ENCODE measurements at regions not wholly inside any gene's neighbourhood (a gene's known extent, or its start where the extent isn't known, plus 50 kb on each side); places are given as distances from the start of the nearest gene placed in this dataset.

DNA sequence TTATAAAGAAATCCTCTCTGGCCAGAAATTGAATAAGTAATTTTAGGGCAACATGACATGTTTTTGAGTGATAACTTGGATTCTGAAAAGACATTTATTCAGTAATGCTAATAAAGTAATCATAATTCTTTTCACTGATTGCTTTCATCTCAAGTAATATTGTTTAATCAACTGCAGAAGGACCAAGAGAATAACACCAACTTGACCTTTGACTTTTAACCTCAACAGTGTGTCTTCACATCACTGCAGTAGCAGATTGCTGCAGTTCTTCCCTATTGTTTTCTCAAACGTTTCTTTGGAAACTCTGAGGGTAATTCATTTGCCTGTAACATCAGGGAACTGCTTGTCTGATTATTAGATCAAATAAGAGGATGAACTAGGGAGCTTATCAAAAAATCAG is 104.9 kb upstream of the UPP2 start:
- FAIRE-seq (no peak), DNase-seq (ENCODE audit: low read depth in 1 of 2, low spot score in 2 of 2) (no peak)
- H3K56ac ChIP-seq (replicated peaks; ENCODE audit: insufficient read length, low read depth, low read length) = no peak overlapping the region
- no peak overlapping the region for H3K9ac ChIP-seq (replicated peaks in 1 of 4; ENCODE audit: extremely low read depth in 1 of 4, low read depth in 3 of 4, low read length in 3 of 4)
- no peaks in the 10 kb centered on the region for H3K79me2 ChIP-seq (ENCODE audit: control insufficient read depth in 1 of 2, insufficient read depth in 2 of 2, low read length in 2 of 2)
- H2BK12ac ChIP-seq (ENCODE audit: low read depth, low read length) = no peak overlapping the region
- no peaks in the 10 kb centered on the region for H3K79me1 ChIP-seq (ENCODE audit: low read depth, low read length)
- H3K23ac ChIP-seq (ENCODE audit: insufficient read length) = no peak overlapping the region
- no peaks in the 10 kb centered on the region for H3K36me3 ChIP-seq (ENCODE audit: control insufficient read depth in 2 of 4, insufficient read depth in 4 of 4, low read length in 3 of 4)
- H2BK120ac ChIP-seq (replicated peaks; ENCODE audit: low read depth, low read length) = no peak overlapping the region
- H3K27me3 ChIP-seq (replicated peaks in 1 of 4; ENCODE audit: control insufficient read depth in 3 of 4, extremely low read depth in 1 of 4, insufficient read depth in 3 of 4, low read length in 3 of 4) = peaks cover 0 to 1% (median 0%) of the 10 kb centered on the region in 4 experiments; a peak in 2 of 7 replicates
- no peak overlapping the region for H3K18ac ChIP-seq (ENCODE audit: extremely low read depth, low read length)
- no peak overlapping the region for H4K91ac ChIP-seq (replicated peaks; ENCODE audit: insufficient read length, low read length)
- H2BK15ac ChIP-seq (ENCODE audit: low read length) = no peak overlapping the region
- no peak overlapping the region for H2BK20ac ChIP-seq (ENCODE audit: low read length)
- H3K14ac ChIP-seq (ENCODE audit: insufficient read length) = no peak overlapping the region
- no peaks in the 10 kb centered on the region for H3K4me1 ChIP-seq (replicated peaks in 1 of 4; ENCODE audit: control insufficient read depth in 3 of 4, insufficient read depth in 4 of 4, low read length in 3 of 4)
- no peak overlapping the region for H3K27ac ChIP-seq (ENCODE audit: low read depth, low read length)
- H2AK5ac ChIP-seq (ENCODE audit: low read depth, low read length) = no peak overlapping the region
- no peak overlapping the region for H3K4ac ChIP-seq (replicated peaks; ENCODE audit: insufficient read length, low read depth, low read length)
- ChIA-PET CTCF (ENCODE audit: partially characterized antibody) (interaction anchor here (0.6 to 3.1 kb wide), 6 partner anchors 9 to 229 kb away, joined by 3 to 15 read pairs (median 5); no protein-coding TSS in a partner anchor), POLR2A (ENCODE audit: partially characterized antibody) (no interaction called here)
- no peak overlapping the region for H2AFZ ChIP-seq (ENCODE audit: low read length)
- no peak overlapping the region for H3K4me2 ChIP-seq (ENCODE audit: insufficient read depth in 1 of 2, low read depth in 2 of 2, low read length in 2 of 2)
- H3K9me3 ChIP-seq (ENCODE audit: insufficient read depth in 2 of 2, low read depth in 1 of 2, low read length in 1 of 2) = no peaks in the 10 kb centered on the region
- no peak overlapping the region for H3K4me3 ChIP-seq (ENCODE audit: extremely low read depth in 1 of 4, insufficient read depth in 2 of 4, low read depth in 3 of 4, low read length in 4 of 4)
- WGBS, 2 experiments (ENCODE audit: extremely low coverage in 1 of 2, insufficient coverage in 1 of 2, insufficient read length in 1 of 2, insufficient replicate concordance in 2 of 2, low coverage in 1 of 2, low lambda C conversion rate in 2 of 2, missing lambda C conversion rate in 1 of 2) = 92% methylated on average over 1 of the region's 1 CpG; no CpG with 5 or more reads in 1 of the 2 experiments
- no peak overlapping the region for H4K5ac ChIP-seq (ENCODE audit: insufficient read length, low read depth, low read length)
- H4K20me1 ChIP-seq (replicated peaks in 1 of 2; ENCODE audit: control insufficient read depth in 1 of 2, insufficient read depth in 2 of 2, low read length in 2 of 2) = no peaks in the 10 kb centered on the region
- H3K23me2 ChIP-seq (ENCODE audit: low read depth, low read length) = no peaks in the 10 kb centered on the region
- H2BK5ac ChIP-seq (ENCODE audit: low read depth, low read length) = no peak overlapping the region
- TF ChIP-seq KDM5A (IDR thresholded peaks at IDR 0.05; ENCODE audit: low read length) = no peak
- no peak for TF ChIP-seq TAF1 (IDR thresholded peaks at IDR 0.05; ENCODE audit: low read depth, low read length)
- no peak for TF ChIP-seq SP1 (IDR thresholded peaks at IDR 0.05; ENCODE audit: low read depth, low read length)
- TF ChIP-seq SRF (IDR thresholded peaks at IDR 0.05; ENCODE audit: low read depth, low read length) = no peak
- TF ChIP-seq TBP (IDR thresholded peaks at IDR 0.05; ENCODE audit: low read depth, low read length) = no peak
- no peak for TF ChIP-seq BCL11A (IDR thresholded peaks at IDR 0.05; ENCODE audit: low read depth in 2 of 2, low read length in 2 of 2)
- TF ChIP-seq TAF7 (optimal IDR thresholded peaks at IDR 0.05; ENCODE audit: borderline replicate concordance, low read depth, low read length) = no peak
- TF ChIP-seq RAD21 (IDR thresholded peaks at IDR 0.05 in 1 of 2, conservative IDR thresholded peaks at IDR 0.05 in 1 of 2; ENCODE audit: low read depth in 2 of 2, low read length in 2 of 2) = no peak
- no peak for TF ChIP-seq SIN3A (conservative IDR thresholded peaks at IDR 0.05 in 1 of 2, IDR thresholded peaks at IDR 0.05 in 1 of 2; ENCODE audit: low read depth in 1 of 2, low read length in 2 of 2)
- TF ChIP-seq KDM4A (IDR thresholded peaks at IDR 0.05; ENCODE audit: low read depth, low read length, severe bottlenecking) = no peak
- TF ChIP-seq KDM1A (IDR thresholded peaks at IDR 0.05; ENCODE audit: borderline replicate concordance, low read length) = no peak
- TF ChIP-seq CTBP2 (IDR thresholded peaks at IDR 0.05; ENCODE audit: borderline replicate concordance, insufficient read depth, insufficient read length, low read length) = no peak
- H4K8ac ChIP-seq (ENCODE audit: extremely low read depth, insufficient read depth, low read length) = no peak overlapping the region

All from H1 (cell line).